Stimulated activated CD8-positive, alpha-beta memory T cell treated with anti-CD3 and anti-CD28 coated beads, Interleukin-7, amount 100 ng/mL, for 24 hours (primary cell): ENCODE measurements at regions not wholly inside any gene's neighbourhood (a gene's known extent, or its start where the extent isn't known, plus 50 kb on each side); places are given as distances from the start of the nearest gene placed in this dataset.

Experiments used
- DNase-seq: peaks from one replicate; pipeline ENCODE4 v3.0.0-alpha.2; 2020; ENCODE audit warnings: low read depth

GRCh38 chr19:33947265-33947964, 150.7 kb downstream of the KCTD15 start:
- no peak for DNase-seq

GRCh38 chr19:33948651-33949335, 152.1 kb downstream of the KCTD15 start:
- no peak for DNase-seq

GRCh38 chr19:33950091-33950750, 153.6 kb downstream of the KCTD15 start:
- no peak for DNase-seq

- no peak for DNase-seq
These were observed 156.4 kb downstream of the KCTD15 start for GRCh38 chr19:33953023-33953422.

GRCh38 chr19:33953592-33953991, 156.9 kb downstream of the KCTD15 start:
- no peak for DNase-seq

- DNase-seq, result no peak
These were observed 158.0 kb downstream of the KCTD15 start for GRCh38 chr19:33954686-33955085.

GRCh38 chr19:33956941-33957340, 160.3 kb downstream of the KCTD15 start:
- no peak for DNase-seq

GRCh38 chr19:33957804-33958203, 161.1 kb downstream of the KCTD15 start:
- DNase-seq, result no peak

- no peak for DNase-seq
These were observed 163.9 kb downstream of the KCTD15 start for GRCh38 chr19:33960566-33960965.

- no peak for DNase-seq
These were observed 165.5 kb downstream of the KCTD15 start for GRCh38 chr19:33962161-33962560.

GRCh38 chr19:33963514-33963913, 166.8 kb downstream of the KCTD15 start:
- no peak for DNase-seq

GRCh38 chr19:33971073-33971472, 174.4 kb downstream of the KCTD15 start:
- no peak for DNase-seq

GRCh38 chr19:33977756-33978685, 181.4 kb downstream of the KCTD15 start:
- no peak for DNase-seq

- no peak for DNase-seq
These were observed 186.0 kb downstream of the KCTD15 start for GRCh38 chr19:33982706-33983105.

GRCh38 chr19:33988601-33989000, 183.7 kb upstream of the LSM14A start:
- no peak for DNase-seq

- DNase-seq, result no peak
These were observed 174.6 kb upstream of the LSM14A start for GRCh38 chr19:33997690-33998089.

GRCh38 chr19:33998302-33998701, 174.0 kb upstream of the LSM14A start:
- DNase-seq, result no peak

- DNase-seq, result no peak
These were observed 173.5 kb upstream of the LSM14A start for GRCh38 chr19:33998739-33999345.

- DNase-seq, result no peak
These were observed 155.3 kb upstream of the LSM14A start for GRCh38 chr19:34017024-34017423.

GRCh38 chr19:34017601-34018000, 154.7 kb upstream of the LSM14A start:
- DNase-seq, result no peak

- DNase-seq, result no peak
These were observed 153.8 kb upstream of the LSM14A start for GRCh38 chr19:34018546-34018945.

- no peak for DNase-seq
These were observed 148.9 kb upstream of the LSM14A start for GRCh38 chr19:34023381-34023780.
